Epidermal melanocyte (primary cell): ENCODE measurements at regions not wholly inside any gene's neighbourhood (a gene's known extent, or its start where the extent isn't known, plus 50 kb on each side); places are given as distances from the start of the nearest gene placed in this dataset.

ENCODE experiments used
- DNase-seq: peaks from one replicate; pipeline ENCODE4 v3.0.0; 2011; ENCODE audit warnings: low spot score; ENCODE audit not compliant: insufficient read length

DNA sequence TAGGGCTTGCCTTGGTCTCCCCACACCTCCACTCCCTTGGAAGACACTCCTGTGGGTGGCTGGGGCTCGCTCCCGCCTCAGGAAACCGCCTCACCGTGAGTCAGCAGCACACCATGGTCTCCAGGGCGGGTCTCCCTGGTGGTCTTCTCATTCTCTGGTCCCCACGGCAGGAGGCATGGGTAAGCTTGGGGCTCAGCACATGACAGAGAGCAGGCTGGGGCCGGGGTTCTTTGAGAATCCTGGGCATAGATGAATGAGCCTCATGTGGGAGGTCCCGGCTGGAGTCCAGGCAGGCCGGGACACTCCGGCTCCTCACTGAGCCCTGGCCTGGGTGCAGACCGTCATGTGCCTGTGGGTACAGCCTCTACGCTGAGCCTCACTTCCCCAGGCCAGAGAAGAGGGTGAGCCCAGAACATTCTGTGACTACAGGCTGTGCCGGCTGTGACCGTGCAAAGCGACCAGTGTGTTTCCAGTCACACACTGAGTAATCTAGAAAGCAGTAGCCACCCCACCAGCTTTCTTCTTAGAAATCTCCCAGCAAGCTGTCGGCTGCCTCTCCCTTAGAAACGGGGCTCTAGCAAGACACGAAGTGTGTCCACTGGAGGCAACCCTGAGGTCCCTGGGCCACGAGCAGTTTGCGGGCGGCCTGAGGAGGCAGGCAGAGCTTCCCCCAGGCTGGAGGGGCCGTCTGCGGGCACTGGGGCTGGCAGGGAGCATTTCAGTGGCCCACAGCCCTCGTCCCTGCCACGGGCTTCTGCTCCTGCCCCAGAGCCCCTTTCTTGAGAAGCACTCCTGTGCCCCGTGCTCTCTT is 93.1 kb downstream of the RHOB start:
- DNase-seq = no peak

GRCh38 chr2:20540587-20541293 is 93.9 kb downstream of the RHOB start:
- DNase-seq = no peak

DNA sequence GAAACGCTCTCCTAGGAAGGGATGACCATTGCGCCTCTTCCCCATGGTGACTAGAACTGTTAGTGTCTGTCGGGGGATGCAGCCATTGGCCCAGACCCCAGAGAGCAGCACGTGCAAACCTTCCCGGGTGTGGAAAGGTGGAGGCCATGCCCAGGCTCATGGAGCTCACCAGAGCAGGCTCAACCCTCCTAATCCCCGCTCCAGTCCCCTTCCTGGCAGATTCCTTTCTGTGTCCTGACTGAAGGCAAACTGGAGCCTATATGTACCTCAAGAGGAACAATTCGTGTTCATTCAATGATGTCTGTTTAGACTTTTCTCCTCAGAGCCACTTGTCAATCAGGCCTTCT is 94.4 kb downstream of the RHOB start:
- no peak for DNase-seq

- no peak for DNase-seq
These were observed 94.8 kb downstream of the RHOB start for GRCh38 chr2:20541651-20542050.

DNA sequence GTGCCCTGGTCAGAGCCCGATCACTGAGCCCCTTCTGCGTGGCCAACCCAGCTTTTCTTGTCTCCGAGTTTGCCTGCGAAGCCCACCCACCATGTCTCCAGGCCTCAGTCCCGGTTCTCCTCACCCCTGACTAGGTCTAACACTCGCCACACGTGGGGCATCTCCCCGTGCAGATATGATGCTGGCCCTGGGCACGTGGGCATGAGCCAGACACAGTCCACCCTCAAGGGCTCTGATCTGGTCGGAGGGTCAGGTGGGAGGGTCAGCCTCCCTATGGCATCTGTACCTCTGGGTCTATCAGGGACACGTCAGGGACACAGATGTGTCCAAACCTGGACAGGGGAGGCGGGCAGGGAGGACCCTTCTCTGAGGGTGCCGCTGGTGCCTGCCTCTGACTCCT is 95.4 kb downstream of the RHOB start:
- DNase-seq = no peak

DNA sequence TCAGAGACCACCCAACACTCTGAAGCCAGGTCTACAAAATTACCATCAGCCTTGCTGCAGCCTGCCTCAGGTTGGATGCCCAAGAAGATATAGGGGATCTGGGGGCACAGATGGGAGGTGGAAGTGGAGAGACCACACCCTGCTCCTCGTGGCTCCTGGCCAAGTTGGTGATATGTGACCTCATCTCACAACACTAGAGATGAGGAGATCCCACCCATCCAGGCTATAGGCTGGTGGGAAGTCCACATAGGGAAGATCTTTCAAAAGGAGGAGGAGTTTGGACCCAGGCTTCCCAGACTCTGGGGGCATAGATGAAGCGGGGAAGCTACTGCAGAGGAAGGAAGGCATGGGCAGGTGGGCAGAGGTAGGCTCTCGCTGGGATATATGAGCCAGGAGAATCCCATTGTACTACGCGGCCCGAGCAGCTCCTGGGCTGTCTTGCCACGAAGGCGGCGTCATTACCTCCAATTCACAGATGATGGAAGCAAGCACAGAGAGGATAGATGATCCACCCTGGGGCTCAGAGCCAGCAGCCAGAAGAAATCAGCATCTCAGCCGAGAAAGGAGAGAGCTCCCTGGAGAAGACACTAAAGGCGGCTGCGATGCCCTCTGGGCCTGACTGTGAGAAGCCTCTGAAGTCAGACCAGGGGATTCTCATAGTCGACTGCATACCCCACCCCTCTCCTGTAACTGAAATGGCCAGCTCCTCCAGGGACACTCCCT is 96.0 kb downstream of the RHOB start:
- DNase-seq = no peak

GRCh38 chr2:20543469-20544152 is 96.7 kb downstream of the RHOB start:
- no peak for DNase-seq

GRCh38 chr2:20544153-20544747 is 97.4 kb downstream of the RHOB start:
- no peak for DNase-seq

DNA sequence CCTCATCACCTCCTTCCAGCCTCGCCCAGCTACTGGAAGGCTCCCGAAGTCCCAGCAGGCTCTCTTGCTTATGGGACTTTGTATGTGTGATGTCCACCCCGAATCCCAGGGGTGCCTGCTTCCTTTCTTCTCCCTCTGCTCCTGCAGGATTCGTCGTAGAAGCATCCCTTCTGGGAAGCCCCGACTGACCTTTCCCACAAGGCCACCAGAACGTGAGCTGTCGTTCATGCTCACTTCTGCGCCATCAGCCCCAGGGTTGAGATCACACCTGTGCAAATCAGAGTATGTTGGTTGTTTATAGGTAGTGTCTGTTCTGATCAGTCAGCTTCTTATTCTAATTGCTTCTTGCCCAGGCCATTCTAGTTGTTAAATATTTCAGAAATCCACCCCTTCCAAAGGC is 101.8 kb downstream of the HS1BP3 start:
- DNase-seq = no peak

DNA sequence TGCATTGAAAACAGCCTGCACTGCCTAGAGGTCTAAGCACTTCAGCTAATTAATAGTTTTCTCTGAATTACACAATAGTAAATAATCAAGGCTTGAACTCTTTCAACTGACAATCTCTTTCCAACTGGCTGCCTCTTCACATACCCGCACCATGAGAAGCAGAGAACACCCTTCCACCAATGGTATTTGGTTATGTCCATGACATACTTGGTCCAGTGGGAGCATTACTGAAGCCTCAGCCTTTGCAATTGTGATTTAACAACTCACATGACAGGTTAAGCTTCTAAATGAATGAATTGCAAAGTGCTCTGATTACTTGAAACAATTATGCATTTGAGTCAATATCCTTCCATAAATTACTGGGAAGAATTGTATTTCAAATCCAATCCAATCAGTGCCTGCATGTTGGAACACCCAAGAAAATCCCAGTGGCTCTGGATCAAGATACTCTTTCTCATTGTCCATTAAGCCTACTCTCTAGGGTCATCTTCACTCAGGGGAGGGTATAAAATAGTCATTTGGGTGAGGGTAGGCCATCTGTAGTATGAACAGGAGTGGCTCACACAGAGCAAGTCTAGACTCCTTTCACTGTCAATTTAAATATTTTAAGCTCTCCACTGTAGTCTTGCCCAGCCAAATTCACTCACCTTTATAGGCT is 101.1 kb downstream of the HS1BP3 start:
- DNase-seq = no peak

DNA sequence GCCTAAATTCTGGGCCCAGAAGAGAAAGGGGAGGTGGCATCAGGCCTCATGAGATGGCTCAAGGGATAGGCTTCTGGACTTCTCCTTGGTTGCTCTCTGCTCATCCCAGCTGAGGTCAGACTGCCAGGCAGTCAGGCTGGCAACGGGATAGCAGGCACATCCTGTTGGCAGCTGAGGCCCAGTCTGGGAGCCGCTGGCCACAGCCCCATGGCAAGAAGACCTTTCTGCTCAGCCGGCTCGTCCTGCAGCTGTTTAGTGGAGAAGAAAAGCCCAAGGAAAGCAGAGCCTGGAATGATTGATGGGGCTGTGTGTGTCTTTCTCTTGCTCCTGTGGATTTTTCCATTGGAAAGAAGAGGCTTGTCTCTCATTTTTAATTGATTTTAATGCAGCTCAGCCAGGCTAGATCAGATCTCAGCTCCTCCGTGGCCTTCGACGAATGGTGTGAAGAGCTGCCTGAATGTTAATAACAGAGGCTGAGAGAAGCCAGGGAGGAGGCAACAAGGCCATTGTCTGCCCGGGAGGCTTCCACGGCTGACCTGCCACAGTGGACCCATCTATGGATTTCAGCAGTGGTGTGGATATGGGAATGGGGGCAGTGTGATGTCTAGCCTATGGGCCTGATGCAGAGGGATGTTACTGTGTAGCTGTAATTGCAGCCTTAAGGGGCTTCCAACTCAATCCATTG is 99.5 kb downstream of the HS1BP3 start:
- DNase-seq = peak; percentile 87

DNA sequence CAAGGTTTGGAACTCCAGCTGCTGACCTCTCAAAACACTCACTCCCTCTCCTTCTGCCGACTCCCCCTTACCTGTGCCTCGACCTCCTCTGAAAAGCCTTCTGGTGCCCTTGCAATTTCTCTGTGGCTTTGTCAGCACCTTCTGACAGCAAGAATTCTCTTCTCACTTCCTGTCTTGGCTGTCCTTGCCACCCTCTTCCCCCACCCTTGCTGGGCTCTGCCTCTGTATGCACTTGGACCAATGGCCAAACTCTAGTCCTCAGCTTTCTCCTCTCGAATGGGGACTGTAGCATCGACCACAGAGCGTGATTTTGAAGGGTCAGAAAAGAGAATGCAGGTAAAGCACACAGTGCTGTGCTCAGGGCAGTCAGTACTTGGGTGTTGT is 99.0 kb downstream of the HS1BP3 start:
- DNase-seq = no peak

GRCh38 chr2:20552847-20553246 is 98.1 kb downstream of the HS1BP3 start:
- DNase-seq = no peak

- no peak for DNase-seq
These were observed 97.3 kb downstream of the HS1BP3 start for GRCh38 chr2:20553580-20553979.

DNA sequence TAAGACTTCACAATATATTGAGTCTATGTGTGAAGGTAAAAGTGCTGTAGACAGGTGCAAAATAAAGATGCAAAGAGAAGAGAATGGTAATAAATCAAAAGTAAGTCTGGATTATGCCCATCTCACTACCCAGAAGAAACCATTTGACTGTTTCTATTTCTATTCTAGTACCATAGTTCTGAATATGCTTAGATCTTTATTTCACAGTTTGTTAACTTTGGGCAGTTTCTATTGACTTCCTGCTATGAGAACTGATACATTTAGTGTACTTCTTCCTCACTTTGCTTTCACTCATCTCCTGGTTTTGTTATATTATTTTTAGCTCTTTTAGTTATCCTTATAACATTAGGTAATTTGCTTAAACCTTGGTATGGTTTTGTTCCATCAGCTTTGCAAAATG is 94.9 kb downstream of the HS1BP3 start:
- no peak for DNase-seq

GRCh38 chr2:20556756-20557155 is 94.1 kb downstream of the HS1BP3 start:
- DNase-seq = no peak

DNA sequence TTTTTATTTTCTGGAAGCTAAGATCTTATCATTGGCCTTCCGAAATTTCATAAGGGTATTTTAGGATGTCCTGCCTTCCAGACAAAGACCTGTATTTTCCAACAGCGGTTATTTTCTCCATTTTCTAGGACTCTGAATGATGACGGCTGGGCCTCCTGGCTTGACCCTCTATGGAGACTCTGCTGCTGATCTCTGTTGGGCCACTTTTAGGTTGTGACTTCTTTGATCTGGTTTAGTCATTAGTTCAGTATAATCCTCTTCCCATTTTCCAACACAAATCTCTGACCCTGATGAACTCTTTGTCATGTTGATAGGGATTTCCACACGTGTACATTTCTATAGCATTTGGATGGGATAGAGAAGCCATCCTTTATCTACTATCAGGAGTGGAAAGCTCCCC is 93.7 kb downstream of the HS1BP3 start:
- DNase-seq = no peak

GRCh38 chr2:20557635-20558034 is 93.3 kb downstream of the HS1BP3 start:
- no peak for DNase-seq

GRCh38 chr2:20558391-20559150 is 92.3 kb downstream of the HS1BP3 start:
- no peak for DNase-seq

- no peak for DNase-seq
These were observed 91.6 kb downstream of the HS1BP3 start for GRCh38 chr2:20559277-20559676.
